GM21390 (cell line): ENCODE measurements at regions not wholly inside any gene's neighbourhood (a gene's known extent, or its start where the extent isn't known, plus 50 kb on each side); places are given as distances from the start of the nearest gene placed in this dataset.
"Not testable (repeated sequence)": the region's sequence is repeated elsewhere in the genome, so short reads cannot be mapped to it uniquely, and the experiment has no call there.

Experiments
- ATAC-seq: cut with Tn5 transposase; IDR thresholded peaks from one replicate; pipeline ENCODE4 v1.9.1; 2021; ENCODE audit not compliant: unreplicated experiment

GRCh38 chr10:9009505-9009904 is 955.0 kb downstream of the GATA3 start:
- ATAC-seq: no peak

DNA sequence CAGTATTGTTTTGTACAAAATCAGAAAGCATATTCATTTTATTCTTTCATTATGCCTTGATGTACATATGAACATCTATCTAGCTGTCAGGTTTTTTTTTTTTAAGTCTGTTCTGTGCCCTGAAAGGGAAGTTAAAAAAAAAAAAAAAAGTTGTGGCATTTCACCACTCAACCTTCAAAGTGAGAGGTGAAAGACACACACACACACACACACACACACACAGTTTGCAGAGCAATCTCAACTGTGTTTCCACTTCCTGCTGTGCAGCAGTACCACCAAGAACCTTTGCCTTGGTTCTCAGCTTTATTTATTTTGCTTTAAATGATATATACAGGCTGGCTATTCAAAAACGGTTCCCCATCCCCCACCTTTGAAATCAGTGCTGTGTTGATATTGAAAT is 955.6 kb downstream of the GATA3 start:
- no peak for ATAC-seq

GRCh38 chr10:9010931-9011670 is 956.6 kb downstream of the GATA3 start:
- no peak for ATAC-seq

- ATAC-seq: no peak
Observed at GRCh38 chr10:9012312-9012711, 957.8 kb downstream of the GATA3 start.

GRCh38 chr10:9015005-9015404 is 960.5 kb downstream of the GATA3 start:
- ATAC-seq: no peak

DNA sequence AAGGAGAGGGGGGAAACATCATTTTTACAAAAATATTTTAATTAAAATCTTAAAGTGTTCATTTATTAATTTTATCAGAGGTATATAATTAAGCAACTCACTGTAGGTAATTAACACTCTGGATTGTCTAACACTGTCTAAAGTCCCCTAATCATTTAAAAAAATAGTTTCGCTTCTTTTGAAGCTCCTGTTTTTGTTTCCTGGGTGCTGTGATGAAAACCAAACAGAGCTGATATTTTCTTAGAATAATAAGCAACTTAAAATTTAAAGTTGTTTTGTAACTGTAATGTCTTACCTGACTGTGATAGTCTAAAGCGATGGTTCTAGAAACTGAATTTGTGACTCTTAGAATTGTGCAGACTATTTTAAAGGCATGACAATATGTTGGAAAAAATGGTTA is 961.0 kb downstream of the GATA3 start:
- no peak for ATAC-seq

GRCh38 chr10:9016930-9017329 is 962.4 kb downstream of the GATA3 start:
- ATAC-seq: no peak

GRCh38 chr10:9018195-9019173 is 964.0 kb downstream of the GATA3 start:
- ATAC-seq: no peak

DNA sequence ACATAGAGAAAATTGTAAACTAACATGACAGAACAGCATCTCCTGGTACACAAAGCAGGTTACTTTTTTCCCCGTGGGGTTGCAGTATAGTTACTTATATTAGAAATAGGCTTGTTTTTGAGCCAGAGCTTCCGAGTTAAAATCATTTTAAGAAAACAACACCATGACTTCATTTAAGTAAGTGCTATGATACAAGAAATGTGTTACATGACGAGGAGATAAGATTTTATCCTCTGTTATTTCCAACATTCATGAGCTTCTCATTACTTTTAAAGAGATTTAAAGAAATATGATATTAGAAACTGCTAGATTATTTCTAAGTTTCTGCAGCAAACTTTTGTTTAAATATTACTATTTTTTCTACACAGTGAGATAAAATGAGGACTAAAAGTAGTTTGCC is 968.7 kb downstream of the GATA3 start:
- ATAC-seq: no peak

- ATAC-seq: no peak
Observed at GRCh38 chr10:9024210-9024609, 969.7 kb downstream of the GATA3 start.

- no peak for ATAC-seq
Observed at GRCh38 chr10:9028231-9028630, 973.7 kb downstream of the GATA3 start.

DNA sequence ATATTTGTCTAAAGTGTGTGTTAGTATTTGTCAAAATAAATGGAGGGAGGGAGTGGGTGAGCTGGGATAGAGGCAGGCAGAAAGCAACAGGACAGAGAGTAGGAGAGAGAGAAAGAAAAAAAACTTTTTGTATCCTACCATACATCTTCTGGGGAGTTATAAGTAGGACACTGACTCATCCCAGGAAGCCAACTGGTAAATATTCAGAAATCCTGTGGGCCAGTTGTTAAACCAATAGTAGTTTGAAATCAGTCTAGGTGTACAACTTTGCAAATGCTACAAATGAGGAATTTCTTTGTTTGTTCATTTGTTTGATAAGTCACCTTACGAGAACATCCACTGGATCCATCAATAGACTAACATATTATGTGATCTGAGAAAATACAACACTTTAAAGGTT is 980.9 kb downstream of the GATA3 start:
- no peak for ATAC-seq

GRCh38 chr10:9036711-9037204 is 982.3 kb downstream of the GATA3 start:
- no peak for ATAC-seq

- ATAC-seq: no peak
Observed at GRCh38 chr10:9038146-9038714, 983.7 kb downstream of the GATA3 start.

- ATAC-seq: no peak
Observed at GRCh38 chr10:9043466-9043865, 989.0 kb downstream of the GATA3 start.

DNA sequence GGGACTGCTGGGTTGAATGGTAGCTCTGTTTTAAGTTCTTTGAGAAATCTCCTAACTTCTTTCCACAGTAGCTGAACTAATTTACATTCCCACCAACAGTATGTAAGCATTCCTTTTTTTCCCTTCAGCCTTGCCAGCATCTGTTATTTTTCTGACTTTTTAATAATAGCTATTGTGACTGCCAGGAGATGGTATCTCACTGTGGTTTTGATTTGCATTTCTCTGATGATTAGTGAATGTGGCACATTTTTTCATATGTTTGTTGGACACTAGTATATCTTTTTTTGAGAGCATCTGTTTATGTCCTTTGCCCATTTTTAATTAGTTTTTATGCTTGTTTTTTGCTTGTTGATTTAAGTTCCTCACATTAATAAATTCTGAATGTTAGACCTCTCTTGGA is 990.8 kb downstream of the GATA3 start:
- ATAC-seq: no peak

DNA sequence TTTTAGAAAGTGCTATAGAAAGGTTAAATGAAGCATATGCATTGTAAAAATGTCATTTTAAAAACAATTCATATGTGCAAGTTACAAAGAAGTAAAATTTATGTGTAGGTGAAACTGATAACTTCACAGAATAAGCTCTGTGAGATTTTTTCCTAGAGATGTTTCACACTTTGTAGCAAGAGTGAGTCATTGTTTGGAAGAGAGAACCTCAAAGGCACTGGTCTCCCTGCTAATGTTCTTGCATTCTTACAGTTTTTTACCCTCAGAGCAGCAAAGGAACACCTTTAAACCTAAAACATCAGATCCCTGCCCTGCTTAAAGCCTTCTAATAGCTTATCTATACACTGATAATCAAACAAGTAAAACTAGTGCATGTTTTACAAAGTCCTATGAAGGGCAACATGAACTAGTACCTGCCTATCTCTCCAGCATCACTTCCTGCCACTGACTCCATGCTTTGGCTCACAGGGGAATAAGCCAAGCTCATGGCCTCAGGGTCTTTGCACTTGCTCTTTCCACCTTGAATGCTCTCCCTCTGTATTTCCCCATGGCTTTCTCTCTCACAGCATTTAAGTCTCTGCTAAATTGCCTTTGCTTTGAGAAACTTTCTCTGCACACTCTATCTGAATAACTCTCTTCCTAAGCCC is 997.0 kb downstream of the GATA3 start:
- ATAC-seq: no peak

- no peak for ATAC-seq
Observed at GRCh38 chr10:9052767-9053166, 998.3 kb downstream of the GATA3 start.

GRCh38 chr10:9056521-9056920 is 1002.0 kb downstream of the GATA3 start:
- ATAC-seq: no peak

GRCh38 chr10:9057293-9057692 is 1002.8 kb downstream of the GATA3 start:
- ATAC-seq: not testable (repeated sequence)

- no peak for ATAC-seq
Observed at GRCh38 chr10:9060314-9060713, 1005.8 kb downstream of the GATA3 start.
